HFF-Myc (cell line): ENCODE measurements at regions not wholly inside any gene's neighbourhood (a gene's known extent, or its start where the extent isn't known, plus 50 kb on each side); places are given as distances from the start of the nearest gene placed in this dataset.

ENCODE experiments used
- DNase-seq: peaks from one replicate; pipeline ENCODE4 v3.0.0-alpha.2; 2011; ENCODE audit warnings: low read depth; ENCODE audit errors: extremely low read depth
- H3K4me3 ChIP-seq: replicated peaks from 2 replicates; pipeline ENCODE4 v1.5.1; 2011; ENCODE audit warnings: low read depth, mild to moderate bottlenecking, control low read depth, low read length
- TF ChIP-seq, protein P1 (sequence below): IDR thresholded peaks from 2 replicates; pipeline ENCODE4 v1.5.1; 2012; ENCODE audit warnings: mild to moderate bottlenecking, low read depth, low read length, control low read depth; ENCODE audit errors: missing control alignments

GRCh38 chr14:97379091-97379531, 581.9 kb downstream of the VRK1 start:
- H3K4me3 ChIP-seq, result no peak overlapping the region
- TF ChIP-seq, protein P1, sequence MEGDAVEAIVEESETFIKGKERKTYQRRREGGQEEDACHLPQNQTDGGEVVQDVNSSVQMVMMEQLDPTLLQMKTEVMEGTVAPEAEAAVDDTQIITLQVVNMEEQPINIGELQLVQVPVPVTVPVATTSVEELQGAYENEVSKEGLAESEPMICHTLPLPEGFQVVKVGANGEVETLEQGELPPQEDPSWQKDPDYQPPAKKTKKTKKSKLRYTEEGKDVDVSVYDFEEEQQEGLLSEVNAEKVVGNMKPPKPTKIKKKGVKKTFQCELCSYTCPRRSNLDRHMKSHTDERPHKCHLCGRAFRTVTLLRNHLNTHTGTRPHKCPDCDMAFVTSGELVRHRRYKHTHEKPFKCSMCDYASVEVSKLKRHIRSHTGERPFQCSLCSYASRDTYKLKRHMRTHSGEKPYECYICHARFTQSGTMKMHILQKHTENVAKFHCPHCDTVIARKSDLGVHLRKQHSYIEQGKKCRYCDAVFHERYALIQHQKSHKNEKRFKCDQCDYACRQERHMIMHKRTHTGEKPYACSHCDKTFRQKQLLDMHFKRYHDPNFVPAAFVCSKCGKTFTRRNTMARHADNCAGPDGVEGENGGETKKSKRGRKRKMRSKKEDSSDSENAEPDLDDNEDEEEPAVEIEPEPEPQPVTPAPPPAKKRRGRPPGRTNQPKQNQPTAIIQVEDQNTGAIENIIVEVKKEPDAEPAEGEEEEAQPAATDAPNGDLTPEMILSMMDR, result no peak
- no peak for DNase-seq

- no peak overlapping the region for H3K4me3 ChIP-seq
- TF ChIP-seq, protein P1, result no peak
- no peak for DNase-seq
Observed at GRCh38 chr14:97380539-97380941, 583.4 kb downstream of the VRK1 start.

- TF ChIP-seq, protein P1, result no peak
- no peak overlapping the region for H3K4me3 ChIP-seq
- DNase-seq, result no peak
Observed at GRCh38 chr14:97381309-97381708, 584.1 kb downstream of the VRK1 start.

- TF ChIP-seq, protein P1, result no peak
- no peak overlapping the region for H3K4me3 ChIP-seq
- DNase-seq, result no peak
Observed at GRCh38 chr14:97382616-97383226, 585.5 kb downstream of the VRK1 start.

DNA sequence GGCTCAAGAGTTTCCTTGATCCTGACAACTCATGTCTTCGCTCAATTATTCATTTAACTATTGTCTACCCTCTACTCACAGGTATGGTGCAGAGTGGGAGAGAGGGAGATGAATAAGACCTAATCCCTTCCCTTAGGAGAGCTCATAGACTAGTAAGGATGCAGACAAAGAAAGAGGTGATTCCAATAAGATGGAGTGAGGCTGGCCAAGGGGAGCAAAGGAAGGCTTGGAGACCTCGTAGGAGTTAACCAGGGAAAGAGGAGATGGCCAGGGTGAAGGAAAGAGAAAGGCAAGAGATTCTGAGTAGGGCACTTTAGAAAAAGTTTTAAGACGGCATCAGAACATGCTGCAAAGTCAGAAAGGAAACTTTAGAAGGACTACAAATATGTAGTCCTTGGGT, 588.5 kb downstream of the VRK1 start:
- H3K4me3 ChIP-seq, result no peak overlapping the region
- TF ChIP-seq, protein P1, result no peak
- DNase-seq, result no peak

- TF ChIP-seq, protein P1, result no peak
- DNase-seq, result no peak
- H3K4me3 ChIP-seq, result no peak overlapping the region
Observed at GRCh38 chr14:97387252-97387874, 590.2 kb downstream of the VRK1 start.
